BE2C (cell line): ENCODE measurements at regions not wholly inside any gene's neighbourhood (a gene's known extent, or its start where the extent isn't known, plus 50 kb on each side); places are given as distances from the start of the nearest gene placed in this dataset.

ENCODE experiments used
- DNase-seq: peaks from one replicate; pipeline ENCODE4 v3.0.0-alpha.2; 2020
- H3K27me3 ChIP-seq: fragments of 250-450 bp; sonication (Bioruptor Pico); 2 replicates; pipeline ENCODE4 v1.5.1; 2020; ENCODE audit warnings: mild to moderate bottlenecking
- H3K36me3 ChIP-seq: fragments of 250-450 bp; sonication (Bioruptor Pico); 2 replicates; pipeline ENCODE4 v1.5.1; 2020; ENCODE audit warnings: mild to moderate bottlenecking
- H3K4me1 ChIP-seq: fragments of 250-450 bp; sonication (Bioruptor Pico); 2 replicates; pipeline ENCODE4 v1.5.1; 2020
- H3K4me3 ChIP-seq: 2 replicates; pipeline ENCODE4 v1.5.1; 2011; ENCODE audit warnings: low read depth, low read length
- H3K9me3 ChIP-seq: fragments of 250-450 bp; sonication (Bioruptor Pico); 2 replicates; pipeline ENCODE4 v1.5.1; 2020
- CTCF ChIP-seq: IDR thresholded peaks from 2 replicates; pipeline ENCODE4 v1.5.1; 2012; ENCODE audit warnings: mild to moderate bottlenecking, low read depth, low read length

- Histone ChIP-seq H3K36me3 (no peaks in the 10 kb centered on the region), H3K4me3 (no peak overlapping the region), H3K27me3 (no peaks in the 10 kb centered on the region), H3K4me1 (no peaks in the 10 kb centered on the region), H3K9me3 (no peaks in the 10 kb centered on the region; the same call in 1 of the 2 replicates)
- TF ChIP-seq CTCF, result no peak
- no peak for DNase-seq
These were observed 366.5 kb downstream of the IRX1 start for GRCh38 chr5:3962113-3962512.

GRCh38 chr5:3963652-3964051, 368.0 kb downstream of the IRX1 start:
- Histone ChIP-seq H3K27me3 (no peaks in the 10 kb centered on the region), H3K36me3 (no peaks in the 10 kb centered on the region), H3K4me3 (no peak overlapping the region), H3K4me1 (no peaks in the 10 kb centered on the region), H3K9me3 (no peaks in the 10 kb centered on the region; the same call in 1 of the 2 replicates)
- no peak for DNase-seq
- no peak for TF ChIP-seq CTCF

GRCh38 chr5:3980156-3980555, 384.5 kb downstream of the IRX1 start:
- Histone ChIP-seq H3K9me3 (no peaks in the 10 kb centered on the region; the same call in 1 of the 2 replicates), H3K4me3 (no peak overlapping the region), H3K27me3 (no peaks in the 10 kb centered on the region), H3K4me1 (no peaks in the 10 kb centered on the region), H3K36me3 (no peaks in the 10 kb centered on the region)
- TF ChIP-seq CTCF, result no peak
- no peak for DNase-seq

GRCh38 chr5:3987867-3988266, 392.2 kb downstream of the IRX1 start:
- no peaks in the 10 kb centered on the region for H3K36me3 ChIP-seq
- H3K27me3 ChIP-seq, result no peaks in the 10 kb centered on the region
- TF ChIP-seq CTCF, result no peak
- no peaks in the 10 kb centered on the region; the same call in none of the 2 replicates for H3K9me3 ChIP-seq
- DNase-seq, result no peak
- H3K4me1 ChIP-seq, result no peaks in the 10 kb centered on the region
- no peak overlapping the region for H3K4me3 ChIP-seq

GRCh38 chr5:3993856-3994473, 398.3 kb downstream of the IRX1 start:
- no peaks in the 10 kb centered on the region; the same call in none of the 2 replicates for H3K9me3 ChIP-seq
- H3K4me1 ChIP-seq, result no peaks in the 10 kb centered on the region
- H3K36me3 ChIP-seq, result no peaks in the 10 kb centered on the region
- TF ChIP-seq CTCF, result no peak
- no peaks in the 10 kb centered on the region for H3K27me3 ChIP-seq
- no peak for DNase-seq
- no peak overlapping the region for H3K4me3 ChIP-seq

GRCh38 chr5:3994628-3995027, 399.0 kb downstream of the IRX1 start:
- no peaks in the 10 kb centered on the region for H3K4me1 ChIP-seq
- no peaks in the 10 kb centered on the region; the same call in none of the 2 replicates for H3K9me3 ChIP-seq
- H3K4me3 ChIP-seq, result no peak overlapping the region
- no peaks in the 10 kb centered on the region for H3K27me3 ChIP-seq
- no peak for DNase-seq
- no peak for TF ChIP-seq CTCF
- H3K36me3 ChIP-seq, result no peaks in the 10 kb centered on the region
